Ishikawa (cell line): ENCODE measurements at regions not wholly inside any gene's neighbourhood (a gene's known extent, or its start where the extent isn't known, plus 50 kb on each side); places are given as distances from the start of the nearest gene placed in this dataset.

ENCODE experiments used
- EGR1 ChIP-seq: IDR thresholded peaks from 2 replicates; pipeline ENCODE4 v1.6.1; 2012
- EP300 ChIP-seq: IDR thresholded peaks from 2 replicates; pipeline ENCODE4 v1.6.1; 2012; ENCODE audit warnings: borderline replicate concordance
- MAX ChIP-seq: IDR thresholded peaks from 2 replicates; pipeline ENCODE4 v1.6.1; 2012
- NFIC ChIP-seq: IDR thresholded peaks from 2 replicates; pipeline ENCODE4 v1.6.1; 2012
- USF1 ChIP-seq: IDR thresholded peaks from 2 replicates; pipeline ENCODE4 v1.6.1; 2012
- YY1 ChIP-seq: IDR thresholded peaks from 2 replicates; pipeline ENCODE4 v1.6.1; 2012; ENCODE audit warnings: low read depth

DNA sequence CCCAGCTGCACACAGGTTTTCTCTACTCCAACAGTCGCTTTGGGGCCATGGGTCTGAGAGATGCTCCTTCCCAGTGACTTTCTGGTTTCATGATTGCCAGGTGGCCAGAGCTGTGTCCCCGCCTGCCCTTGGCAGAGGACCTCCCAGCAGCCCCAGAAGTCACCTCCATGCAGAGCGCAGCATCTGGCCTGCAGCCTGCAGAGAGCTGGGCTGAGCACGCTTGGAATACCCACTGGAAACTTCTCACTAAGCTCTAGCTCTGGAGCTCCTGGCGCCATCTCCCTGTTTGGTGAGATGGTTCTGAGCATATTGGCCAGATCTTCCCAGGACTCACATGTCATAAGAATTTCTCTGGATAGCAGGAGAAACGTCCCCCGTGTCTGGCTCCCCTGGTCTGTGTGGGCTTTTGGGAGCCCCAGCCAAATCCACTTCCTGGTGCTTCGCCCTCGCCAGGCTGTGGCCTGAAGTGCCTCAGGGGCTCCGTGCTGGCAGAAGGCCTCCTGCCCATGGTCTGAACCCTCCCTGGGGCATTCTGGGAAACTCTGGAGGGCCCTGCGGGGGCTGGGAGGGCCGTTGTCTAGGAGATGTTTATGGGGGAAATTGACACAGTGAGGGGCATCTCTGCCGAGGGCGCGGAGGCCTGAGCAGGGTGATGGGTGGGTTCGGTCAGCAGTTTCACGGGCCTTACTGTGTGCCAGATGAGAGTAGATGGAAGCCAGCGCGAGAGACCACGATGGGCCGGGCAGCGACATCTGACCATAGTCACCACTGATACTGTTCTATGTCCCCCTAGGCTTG lies 73.2 kb upstream of the CIBAR2 start:
- TF ChIP-seq EGR1 (no peak), USF1 (no peak), EP300 (no peak), YY1 (no peak), NFIC (no peak), MAX (no peak)
